ENCODE measurements at regions not wholly inside any gene's neighbourhood (a gene's known extent, or its start where the extent isn't known, plus 50 kb on each side); places are given as distances from the start of the nearest gene placed in this dataset.

DNA sequence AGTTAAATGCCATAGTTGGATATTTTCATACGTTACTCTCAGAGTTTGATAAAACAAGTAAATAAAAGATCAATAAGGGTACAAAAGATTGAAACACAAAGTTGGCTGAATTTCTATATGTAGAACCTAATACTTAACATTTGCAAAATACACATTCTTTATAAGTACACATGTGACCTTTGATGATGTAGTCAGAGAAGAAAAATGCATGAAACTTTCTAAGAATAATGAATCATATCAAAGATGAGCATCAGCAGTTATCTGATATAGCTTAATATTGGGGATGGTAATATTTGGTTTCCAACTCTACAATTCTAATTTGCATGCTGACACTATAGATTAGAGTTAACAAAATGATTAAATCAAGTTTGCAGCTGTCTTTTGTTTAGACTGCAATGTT lies 188.0 kb upstream of the TGFBR2 start:
- H3K4me3 Mint-ChIP-seq: no peak overlapping the region
- no peak for DNase-seq (ENCODE audit: low spot score)

DNA sequence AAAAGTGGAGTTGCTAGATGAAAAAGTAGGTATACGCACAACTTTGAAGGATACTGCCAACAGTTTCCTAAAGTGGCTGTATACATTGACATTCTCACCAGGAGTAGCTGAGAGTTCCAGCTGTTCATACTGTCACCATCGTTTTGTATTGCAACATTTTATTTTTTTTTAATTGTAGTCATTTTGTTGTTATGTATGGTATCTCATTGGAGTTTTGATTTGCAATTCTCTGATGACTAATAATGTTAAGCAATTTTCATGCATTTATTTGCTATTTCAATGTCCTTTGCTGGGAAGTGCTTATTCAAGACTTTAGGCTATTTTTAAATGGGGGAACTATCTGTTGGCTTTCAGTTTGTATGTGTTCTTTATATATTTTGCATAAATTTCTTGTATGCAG lies 185.1 kb upstream of the TGFBR2 start:
- Mint-ChIP-seq H3K36me3 (ENCODE audit: low read depth) (no peaks in the 10 kb centered on the region), H3K27ac (no peak overlapping the region), H3K27me3 (ENCODE audit: low read depth) (peaks cover 3% of the 10 kb centered on the region), H3K9me3 (peaks cover 7% of the 10 kb centered on the region), H3K4me1 (ENCODE audit: low read depth) (peaks cover 1% of the 10 kb centered on the region), H3K4me3 (no peak overlapping the region)
- no peak for DNase-seq (ENCODE audit: low spot score)

More for the DNA sequence above, 188.0 kb upstream of the TGFBR2 start:
- Mint-ChIP-seq H3K36me3 (ENCODE audit: low read depth) (no peaks in the 10 kb centered on the region), H3K4me1 (ENCODE audit: low read depth) (peaks cover 1% of the 10 kb centered on the region), H3K9me3 (peaks cover 7% of the 10 kb centered on the region), H3K27ac (no peak overlapping the region), H3K27me3 (ENCODE audit: low read depth) (no peaks in the 10 kb centered on the region)

DNA sequence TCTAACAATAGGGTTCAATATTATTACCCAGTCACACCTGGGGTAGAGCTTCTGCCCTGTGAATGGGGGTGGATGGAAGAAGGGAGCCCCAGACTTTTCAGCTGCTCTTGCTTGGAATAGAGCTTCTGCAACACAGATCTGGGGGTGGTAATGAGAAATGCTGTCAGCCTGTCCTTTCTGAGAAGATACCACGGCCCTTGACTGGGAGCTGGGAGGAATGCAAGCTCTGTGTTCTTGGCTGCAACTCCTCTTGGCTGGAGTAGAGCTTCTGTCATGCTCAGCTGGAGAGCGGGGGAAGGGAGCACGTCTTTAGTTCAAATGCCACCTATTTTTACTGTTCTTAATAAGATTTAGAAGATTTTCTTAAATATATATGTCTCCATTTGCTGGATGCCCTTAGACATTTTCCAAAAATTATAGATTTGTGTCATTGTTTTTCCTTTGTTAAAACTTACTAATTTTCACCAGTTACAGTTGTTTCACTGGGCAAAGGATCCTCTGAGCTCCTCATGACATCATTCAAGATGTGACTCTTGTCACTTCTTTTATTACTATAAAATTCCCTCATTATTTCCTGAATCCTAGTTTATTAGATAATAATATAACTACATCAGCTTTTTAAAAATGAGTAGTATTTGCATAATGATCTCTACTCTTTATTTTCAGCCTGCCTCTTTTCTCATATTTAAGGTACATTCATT lies 180.0 kb upstream of the TGFBR2 start:
- no peak overlapping the region for H3K4me3 Mint-ChIP-seq
- H3K9me3 Mint-ChIP-seq: peaks cover 5% of the 10 kb centered on the region
- H3K36me3 Mint-ChIP-seq (ENCODE audit: low read depth): peaks cover 1% of the 10 kb centered on the region
- H3K27me3 Mint-ChIP-seq (ENCODE audit: low read depth): peaks cover 3% of the 10 kb centered on the region
- no peak overlapping the region for H3K27ac Mint-ChIP-seq
- DNase-seq (ENCODE audit: low spot score): no peak
- H3K4me1 Mint-ChIP-seq (ENCODE audit: low read depth): no peaks in the 10 kb centered on the region

DNA sequence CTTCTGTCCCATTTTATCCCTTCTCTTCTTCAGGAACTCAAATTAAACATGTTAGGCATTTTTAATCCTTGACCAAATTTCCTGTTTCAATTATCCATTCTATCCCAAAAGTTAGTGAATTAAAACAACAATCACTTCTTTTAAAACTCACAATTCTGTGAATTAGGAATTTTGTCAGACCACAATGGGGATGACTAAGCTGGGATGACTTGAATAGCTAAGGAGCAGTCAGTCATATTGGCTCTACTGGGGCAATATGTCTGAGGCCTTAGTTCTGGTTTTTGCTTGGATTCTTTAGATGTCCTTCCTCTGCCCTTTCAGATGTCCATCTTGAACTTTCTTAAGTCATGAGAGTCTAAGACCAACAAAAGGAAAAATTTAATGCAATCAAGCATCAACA lies 178.2 kb upstream of the TGFBR2 start:
- DNase-seq (ENCODE audit: low spot score): no peak

DNA sequence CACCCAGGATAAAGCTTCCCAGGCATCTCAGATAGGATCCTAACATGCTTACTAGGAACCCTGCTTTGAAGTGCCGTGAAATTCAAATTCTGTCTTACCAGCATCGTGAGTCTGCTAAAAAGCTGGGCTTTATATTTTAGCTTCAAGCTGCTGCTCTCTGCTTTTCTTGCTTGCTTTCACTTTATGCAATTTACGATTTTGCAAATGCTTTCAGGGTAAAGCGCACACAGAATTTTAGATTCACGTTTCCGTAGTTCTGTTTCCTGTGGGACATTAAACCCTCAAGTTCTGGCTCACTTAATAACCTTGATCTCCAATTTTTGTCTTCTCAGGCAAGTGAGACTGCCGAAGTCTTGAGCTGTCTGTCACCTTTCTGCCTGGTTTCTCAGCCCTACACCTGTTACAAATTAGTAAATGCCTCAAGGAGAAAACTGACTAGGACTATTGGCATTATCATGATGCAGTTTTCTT lies 170.5 kb upstream of the TGFBR2 start:
- no peak overlapping the region for H3K27ac Mint-ChIP-seq
- H3K27me3 Mint-ChIP-seq (ENCODE audit: low read depth): no peaks in the 10 kb centered on the region
- no peak for DNase-seq (ENCODE audit: low spot score)
- peaks cover 1% of the 10 kb centered on the region for H3K9me3 Mint-ChIP-seq
- no peaks in the 10 kb centered on the region for H3K36me3 Mint-ChIP-seq (ENCODE audit: low read depth)
- peaks cover 16% of the 10 kb centered on the region for H3K4me1 Mint-ChIP-seq (ENCODE audit: low read depth)
- H3K4me3 Mint-ChIP-seq: peak overlapping the region; percentile 59

More for the DNA sequence above, 178.2 kb upstream of the TGFBR2 start:
- no peak overlapping the region for H3K4me3 Mint-ChIP-seq
- H3K27ac Mint-ChIP-seq: no peak overlapping the region
- peaks cover 5% of the 10 kb centered on the region for H3K9me3 Mint-ChIP-seq
- H3K4me1 Mint-ChIP-seq (ENCODE audit: low read depth): no peaks in the 10 kb centered on the region
- H3K36me3 Mint-ChIP-seq (ENCODE audit: low read depth): peaks cover 1% of the 10 kb centered on the region
- H3K27me3 Mint-ChIP-seq (ENCODE audit: low read depth): peaks cover 3% of the 10 kb centered on the region

DNA sequence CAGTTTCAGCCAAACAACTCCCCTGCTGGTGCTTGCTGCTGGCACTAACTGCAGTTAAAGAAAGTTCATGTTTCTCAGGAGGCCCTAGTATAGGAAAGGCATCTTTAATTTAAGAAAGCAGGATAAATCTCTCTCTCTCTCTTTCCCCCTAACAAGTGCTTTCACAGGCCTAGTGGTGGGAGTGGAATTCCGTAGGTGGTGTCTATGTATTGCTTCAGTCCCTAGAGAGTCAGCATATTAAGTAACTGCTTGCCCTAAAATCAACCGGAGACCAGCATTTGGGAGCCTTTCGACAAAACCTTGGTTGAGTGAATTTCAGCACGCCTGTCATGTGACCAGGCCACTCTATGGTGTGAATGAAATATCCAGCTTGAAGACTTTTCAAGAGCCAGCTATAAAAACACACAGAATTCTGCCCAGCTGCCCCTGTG lies 169.2 kb upstream of the TGFBR2 start:
- no peaks in the 10 kb centered on the region for H3K27me3 Mint-ChIP-seq (ENCODE audit: low read depth)
- no peaks in the 10 kb centered on the region for H3K36me3 Mint-ChIP-seq (ENCODE audit: low read depth)
- H3K27ac Mint-ChIP-seq: no peak overlapping the region
- no peak overlapping the region for H3K4me3 Mint-ChIP-seq
- DNase-seq (ENCODE audit: low spot score): no peak
- H3K4me1 Mint-ChIP-seq (ENCODE audit: low read depth): peaks cover 16% of the 10 kb centered on the region
- peaks cover 4% of the 10 kb centered on the region for H3K9me3 Mint-ChIP-seq

DNA sequence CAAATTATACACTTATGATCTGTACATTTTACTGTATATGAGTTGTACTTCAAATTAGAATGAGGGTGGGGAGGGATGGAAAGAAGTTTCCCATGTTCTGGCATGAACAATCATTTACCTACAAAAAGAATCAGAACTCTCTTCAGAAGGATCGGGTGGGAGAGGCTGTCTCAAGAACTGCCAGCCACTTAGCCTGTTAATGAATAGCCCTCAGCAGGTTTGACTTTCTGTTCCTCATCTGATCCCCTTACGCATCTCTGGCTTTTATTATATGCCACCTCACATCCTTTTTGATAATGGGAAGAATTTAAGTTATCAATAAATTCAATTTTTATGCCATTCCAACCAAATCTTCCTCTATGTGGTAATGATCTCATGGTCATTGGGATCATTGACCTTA lies 168.3 kb upstream of the TGFBR2 start:
- no peak for DNase-seq (ENCODE audit: low spot score)
- Mint-ChIP-seq H3K27me3 (ENCODE audit: low read depth) (no peaks in the 10 kb centered on the region), H3K4me3 (no peak overlapping the region), H3K9me3 (peaks cover 4% of the 10 kb centered on the region), H3K36me3 (ENCODE audit: low read depth) (no peaks in the 10 kb centered on the region), H3K27ac (no peak overlapping the region), H3K4me1 (ENCODE audit: low read depth) (peaks cover 16% of the 10 kb centered on the region)

DNA sequence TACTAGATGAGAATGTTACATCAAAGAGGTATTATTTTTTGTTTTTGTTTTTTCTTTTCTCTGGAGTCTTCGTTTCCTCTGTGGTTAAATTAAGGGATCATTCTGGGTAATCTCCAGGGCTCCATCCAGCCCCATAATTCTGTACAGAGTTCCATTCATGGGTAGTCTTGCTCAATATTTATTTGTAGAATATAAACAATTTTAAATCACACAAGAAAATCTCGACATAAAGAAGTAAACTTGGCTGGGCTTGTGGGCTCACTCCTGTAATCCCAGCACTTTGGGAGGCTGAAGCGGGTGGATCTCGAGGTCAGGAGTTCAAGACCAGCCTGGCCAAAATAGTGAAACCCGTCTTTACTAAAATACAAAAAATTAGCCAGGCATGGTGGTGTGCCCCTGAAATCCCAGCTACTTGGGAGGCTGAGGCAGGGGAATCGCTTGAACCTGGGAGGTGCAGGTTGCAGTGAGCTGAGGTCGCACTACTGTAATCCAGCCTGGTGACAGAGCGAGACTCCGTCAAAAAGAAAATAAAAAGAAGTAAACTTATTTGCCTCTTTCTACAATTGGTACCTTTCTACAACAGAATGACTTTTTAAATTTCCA lies 166.8 kb upstream of the TGFBR2 start:
- Mint-ChIP-seq H3K4me1 (ENCODE audit: low read depth) (peaks cover 16% of the 10 kb centered on the region), H3K27ac (no peak overlapping the region), H3K4me3 (no peak overlapping the region), H3K9me3 (peaks cover 4% of the 10 kb centered on the region), H3K36me3 (ENCODE audit: low read depth) (no peaks in the 10 kb centered on the region), H3K27me3 (ENCODE audit: low read depth) (no peaks in the 10 kb centered on the region)
- no peak for DNase-seq (ENCODE audit: low spot score)

DNA sequence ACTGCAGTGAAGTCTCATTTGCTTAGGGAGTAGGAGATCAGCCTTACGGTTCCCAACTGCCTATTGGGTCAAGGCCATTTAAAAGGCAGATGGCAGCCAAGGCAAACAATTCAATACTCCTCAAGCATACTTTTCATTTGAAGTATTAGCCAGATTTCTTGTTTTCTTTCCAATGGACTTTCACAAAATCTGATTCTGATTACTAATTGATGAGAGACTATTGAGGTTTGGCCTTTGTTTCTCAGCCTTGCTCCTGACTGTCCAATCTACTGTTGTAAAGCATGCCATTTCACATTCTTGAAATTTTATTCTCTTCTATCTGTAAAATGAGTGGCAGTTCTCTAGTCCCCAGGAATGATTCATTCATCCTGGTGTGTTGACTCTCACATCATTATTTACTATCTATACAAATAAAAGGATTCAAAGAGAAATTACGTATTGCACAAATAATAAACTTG lies 166.2 kb upstream of the TGFBR2 start:
- Mint-ChIP-seq H3K27me3 (ENCODE audit: low read depth) (no peaks in the 10 kb centered on the region), H3K9me3 (peaks cover 4% of the 10 kb centered on the region), H3K27ac (no peak overlapping the region), H3K4me1 (ENCODE audit: low read depth) (peaks cover 13% of the 10 kb centered on the region), H3K4me3 (no peak overlapping the region), H3K36me3 (ENCODE audit: low read depth) (no peaks in the 10 kb centered on the region)
- DNase-seq (ENCODE audit: low spot score): no peak

DNA sequence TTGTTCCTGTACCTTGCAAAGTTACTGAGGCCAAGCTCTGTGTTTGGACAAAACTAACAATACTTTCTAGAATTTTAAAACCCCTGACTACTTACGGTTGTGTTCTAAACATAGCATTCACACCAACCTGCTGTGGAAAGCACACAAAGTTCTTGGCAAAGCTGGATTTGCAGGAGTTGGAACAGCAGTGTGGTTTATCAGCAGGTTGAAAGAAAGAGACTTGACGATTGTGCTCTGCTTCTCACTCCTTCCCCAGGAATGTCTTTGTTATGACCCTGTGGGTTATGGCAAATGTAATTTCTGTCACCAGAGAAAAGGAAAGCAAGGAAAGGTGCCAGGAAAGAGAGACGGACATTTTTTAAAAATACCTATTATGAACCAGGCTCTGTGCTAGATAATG lies 165.5 kb upstream of the TGFBR2 start:
- DNase-seq (ENCODE audit: low spot score): no peak
- Mint-ChIP-seq H3K36me3 (ENCODE audit: low read depth) (no peaks in the 10 kb centered on the region), H3K27ac (no peak overlapping the region)

DNA sequence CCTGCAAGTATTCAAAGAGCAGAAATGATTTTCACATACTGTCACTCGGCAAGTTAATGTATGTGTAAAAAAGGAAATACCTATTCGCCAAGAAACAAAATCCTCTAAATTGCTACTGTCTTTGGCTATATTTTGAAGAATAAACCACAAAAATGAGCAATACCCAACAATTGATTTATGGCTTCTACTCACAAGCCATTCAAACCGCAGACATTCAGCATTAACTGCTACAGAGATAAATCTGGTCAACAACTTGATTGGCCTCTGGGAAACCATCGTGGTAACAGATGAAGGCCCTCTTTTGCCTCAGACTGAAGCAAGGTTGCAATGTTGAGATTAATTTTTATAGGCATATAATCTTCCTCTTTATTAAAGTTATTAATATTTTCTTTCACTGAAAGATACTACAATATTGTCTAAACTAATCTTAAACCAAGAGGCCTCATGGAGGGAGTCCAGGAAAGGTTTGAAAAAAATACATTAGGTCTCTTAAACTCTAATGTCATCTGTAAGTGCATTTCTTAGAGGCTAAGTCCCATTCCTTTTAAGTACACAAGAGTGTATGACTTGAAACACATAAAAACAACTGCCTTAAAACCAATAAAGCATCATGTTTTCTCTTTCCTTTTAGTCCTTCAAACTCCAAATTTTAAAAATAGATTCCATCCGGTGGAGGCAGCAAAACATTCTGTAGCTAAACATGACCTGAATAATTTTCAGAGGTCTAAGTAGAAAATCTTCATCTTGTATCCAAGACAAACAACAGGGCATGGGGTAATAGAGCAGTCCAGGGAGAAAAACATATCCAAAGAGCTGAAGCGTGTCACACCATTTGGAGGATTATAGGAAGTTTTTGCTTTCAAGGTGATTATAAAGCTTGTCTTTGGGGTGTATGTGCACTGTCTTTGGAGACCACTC lies 162.4 kb upstream of the TGFBR2 start:
- no peak for DNase-seq (ENCODE audit: low spot score)
- no peak overlapping the region for H3K27ac Mint-ChIP-seq
- H3K27me3 Mint-ChIP-seq (ENCODE audit: low read depth): peaks cover 2% of the 10 kb centered on the region
- no peaks in the 10 kb centered on the region for H3K4me1 Mint-ChIP-seq (ENCODE audit: low read depth)
- no peaks in the 10 kb centered on the region for H3K36me3 Mint-ChIP-seq (ENCODE audit: low read depth)
- H3K4me3 Mint-ChIP-seq: no peak overlapping the region
- peaks cover 4% of the 10 kb centered on the region for H3K9me3 Mint-ChIP-seq

More for the DNA sequence above, 165.5 kb upstream of the TGFBR2 start:
- H3K27me3 Mint-ChIP-seq (ENCODE audit: low read depth): no peaks in the 10 kb centered on the region
- peaks cover 4% of the 10 kb centered on the region for H3K9me3 Mint-ChIP-seq
- H3K4me3 Mint-ChIP-seq: no peak overlapping the region
- peaks cover 7% of the 10 kb centered on the region for H3K4me1 Mint-ChIP-seq (ENCODE audit: low read depth)

DNA sequence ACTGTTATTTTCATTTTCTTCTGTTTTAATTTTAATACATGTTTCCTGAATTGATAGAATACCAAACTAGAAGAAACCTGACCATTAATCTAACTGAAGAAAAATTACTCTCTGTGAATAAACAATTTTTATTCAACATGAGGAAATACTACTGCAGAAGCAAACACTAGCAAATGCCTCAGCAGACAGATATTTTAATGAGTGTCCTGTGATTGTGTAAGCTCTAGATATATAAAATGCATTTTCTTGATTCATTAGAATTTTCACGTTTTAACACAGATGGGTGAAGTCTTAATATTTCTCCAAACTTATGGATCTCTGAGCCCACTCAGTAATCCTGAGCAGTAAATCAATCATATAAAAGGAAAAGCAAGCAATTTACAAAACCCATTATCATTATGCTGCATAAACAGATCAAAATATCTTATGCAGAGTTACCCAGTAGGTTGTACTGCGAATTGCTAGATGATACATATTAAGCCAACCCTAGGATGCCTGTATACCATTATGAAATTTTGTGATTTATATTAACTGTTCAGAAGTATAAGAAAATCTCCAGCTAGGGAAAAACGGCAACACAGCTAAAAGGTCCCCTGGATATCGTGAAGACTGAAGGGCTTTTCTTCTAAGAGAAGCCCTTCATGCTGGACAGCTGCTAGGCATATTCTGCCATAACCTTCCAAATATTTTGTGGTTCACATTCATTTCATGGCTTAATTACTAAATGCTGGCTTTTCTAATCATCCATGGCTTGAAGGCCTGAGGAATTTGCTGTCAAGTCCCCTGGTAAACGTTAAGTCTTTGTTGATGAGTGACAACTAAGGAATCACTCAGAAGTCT lies 157.7 kb upstream of the TGFBR2 start:
- Mint-ChIP-seq H3K4me3 (no peak overlapping the region), H3K9me3 (peaks cover 7% of the 10 kb centered on the region), H3K27me3 (ENCODE audit: low read depth) (peaks cover 2% of the 10 kb centered on the region), H3K27ac (no peak overlapping the region), H3K4me1 (ENCODE audit: low read depth) (no peaks in the 10 kb centered on the region), H3K36me3 (ENCODE audit: low read depth) (no peaks in the 10 kb centered on the region)
- DNase-seq (ENCODE audit: low spot score): no peak

DNA sequence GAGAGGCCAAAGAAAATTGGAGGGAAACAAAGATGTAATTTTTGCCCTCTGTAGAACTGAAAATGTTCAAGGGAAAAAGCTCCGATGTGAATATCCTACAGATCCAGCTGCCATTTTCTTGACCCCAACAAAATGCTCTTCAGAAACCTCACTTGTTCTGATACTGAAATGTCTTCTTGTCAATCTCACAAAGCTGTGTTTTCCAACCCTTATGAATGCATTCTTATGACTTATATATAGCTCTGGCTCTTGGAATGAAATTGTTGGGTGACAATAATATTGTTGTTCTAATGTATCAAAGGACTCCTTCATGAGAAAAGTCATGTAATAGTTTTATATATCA lies 157.1 kb upstream of the TGFBR2 start:
- no peak for DNase-seq (ENCODE audit: low spot score)
- peaks cover 2% of the 10 kb centered on the region for H3K27me3 Mint-ChIP-seq (ENCODE audit: low read depth)
- H3K36me3 Mint-ChIP-seq (ENCODE audit: low read depth): no peaks in the 10 kb centered on the region
- H3K4me3 Mint-ChIP-seq: no peak overlapping the region
- no peaks in the 10 kb centered on the region for H3K4me1 Mint-ChIP-seq (ENCODE audit: low read depth)
- H3K9me3 Mint-ChIP-seq: peaks cover 7% of the 10 kb centered on the region
- no peak overlapping the region for H3K27ac Mint-ChIP-seq

All from T-helper 2 cell treated with Interferon-gamma antibody and Interleukin-4, amounts not matched to agents 5 μg/mL and 100 μg/mL, for 36 hours (primary cell).